Activated CD4-positive, alpha-beta memory T cell treated with anti-CD3 and anti-CD28 coated beads, Interleukin-2, amount 10 ng/mL, durations not matched to agents 7 days and 5 days (primary cell): ENCODE measurements at regions not wholly inside any gene's neighbourhood (a gene's known extent, or its start where the extent isn't known, plus 50 kb on each side); places are given as distances from the start of the nearest gene placed in this dataset.

ENCODE experiments used
- CTCF ChIA-PET: fragments of 350-600 bp; sonication (Branson Sonifier 250); formaldehyde crosslinking; loops from one replicate; lab custom pipeline; 2021; ENCODE audit warnings: antibody characterized with exemption, inconsistent platforms; lab: Charles Lee
- POLR2A ChIA-PET: fragments of 350-600 bp; sonication (Branson Sonifier 250); formaldehyde crosslinking; loops from one replicate; lab custom pipeline; 2021; ENCODE audit warnings: antibody characterized with exemption; lab: Charles Lee
- DNase-seq: peaks from one replicate; pipeline ENCODE4 v3.0.0-alpha.2; 2020
- H3K27ac Mint-ChIP-seq: one replicate; pipeline ENCODE4 v1.8.0; 2021; ENCODE audit warnings: mild to moderate bottlenecking, mixed read lengths
- H3K27me3 Mint-ChIP-seq: one replicate; pipeline ENCODE4 v1.8.0; 2021; ENCODE audit warnings: mixed read lengths
- H3K36me3 Mint-ChIP-seq: one replicate; pipeline ENCODE4 v1.8.0; 2021; ENCODE audit warnings: low read depth, mixed read lengths
- H3K4me1 Mint-ChIP-seq: one replicate; pipeline ENCODE4 v1.8.0; 2021; ENCODE audit warnings: mixed read lengths
- H3K4me3 Mint-ChIP-seq: one replicate; pipeline ENCODE4 v1.8.0; 2021; ENCODE audit warnings: mild to moderate bottlenecking, mixed read lengths
- H3K9me3 Mint-ChIP-seq: one replicate; pipeline ENCODE4 v1.8.0; 2021; ENCODE audit warnings: mixed read lengths

DNA sequence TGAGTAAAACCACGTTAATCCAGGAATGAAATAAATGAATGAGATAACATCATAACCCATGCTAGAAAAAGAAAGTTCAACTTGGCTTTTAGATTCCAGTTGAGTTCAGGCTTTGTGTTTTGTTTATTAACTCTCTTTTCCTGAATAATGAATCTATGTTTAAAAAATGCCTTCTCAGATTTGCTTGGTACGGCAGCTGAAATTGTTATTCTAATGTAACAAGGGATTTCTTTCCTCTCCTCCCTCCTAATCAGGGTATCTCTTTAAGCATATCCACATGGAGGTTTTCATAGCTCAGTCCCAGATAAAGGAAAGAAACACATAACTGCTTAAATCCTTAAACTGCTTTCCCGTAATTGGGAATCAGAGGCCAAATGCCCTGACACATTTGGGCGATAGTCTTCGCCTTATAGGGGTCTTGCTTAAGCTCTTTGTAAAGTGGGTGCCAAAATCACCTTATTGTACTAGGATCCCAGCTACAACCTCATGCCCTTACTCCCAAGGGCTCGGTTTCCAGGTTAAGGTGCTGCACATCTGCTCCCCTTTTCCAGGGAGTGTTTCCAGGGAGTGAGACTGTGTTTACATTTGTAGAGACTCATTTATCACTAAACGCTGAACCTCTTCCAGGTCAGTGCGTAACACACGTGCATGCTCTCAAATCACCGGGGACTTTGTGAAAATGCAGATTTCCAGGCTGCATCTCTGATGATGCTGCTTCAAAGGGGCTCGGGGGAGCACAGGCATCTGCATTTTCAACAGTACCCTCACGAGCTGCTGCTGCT is 142.8 kb upstream of the FOXF1 start:
- ChIA-PET POLR2A (no interaction called here), CTCF (no interaction called here)
- H3K9me3 Mint-ChIP-seq = no peaks in the 10 kb centered on the region
- H3K36me3 Mint-ChIP-seq = no peaks in the 10 kb centered on the region
- H3K4me1 Mint-ChIP-seq = no peaks in the 10 kb centered on the region
- H3K27me3 Mint-ChIP-seq = peaks cover 2% of the 10 kb centered on the region
- DNase-seq = no peak
- no peak overlapping the region for H3K27ac Mint-ChIP-seq
- no peak overlapping the region for H3K4me3 Mint-ChIP-seq

DNA sequence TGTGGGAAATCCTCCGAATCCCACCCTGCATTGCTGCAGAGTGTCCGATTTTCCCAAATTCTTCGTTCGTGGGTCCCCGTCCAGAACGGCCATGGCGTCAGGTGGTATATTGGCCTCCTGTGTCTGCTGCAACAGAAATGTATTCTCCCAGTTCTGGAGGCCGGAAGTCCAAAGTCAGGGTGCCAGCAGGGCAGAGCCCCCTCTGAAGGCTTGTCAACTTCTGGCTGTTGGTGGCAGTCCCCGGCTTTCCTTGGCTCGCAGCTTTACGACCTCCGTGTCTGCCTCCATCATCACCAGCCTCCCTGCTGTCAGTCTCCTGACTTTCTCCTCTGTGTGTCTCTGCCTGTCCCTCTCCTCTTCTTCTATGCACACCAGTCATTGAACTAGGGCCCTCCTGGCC is 142.1 kb upstream of the FOXF1 start:
- ChIA-PET CTCF (no interaction called here), POLR2A (no interaction called here)
- DNase-seq = no peak
- Mint-ChIP-seq H3K27ac (no peak overlapping the region), H3K4me1 (no peaks in the 10 kb centered on the region), H3K27me3 (peaks cover 2% of the 10 kb centered on the region), H3K4me3 (no peak overlapping the region), H3K9me3 (no peaks in the 10 kb centered on the region), H3K36me3 (no peaks in the 10 kb centered on the region)

GRCh38 chr16:86370062-86370461 is 140.3 kb upstream of the FOXF1 start:
- ChIA-PET POLR2A (no interaction called here), CTCF (no interaction called here)
- Mint-ChIP-seq H3K4me3 (no peak overlapping the region), H3K36me3 (no peaks in the 10 kb centered on the region), H3K4me1 (no peaks in the 10 kb centered on the region), H3K9me3 (no peaks in the 10 kb centered on the region), H3K27ac (no peak overlapping the region), H3K27me3 (no peaks in the 10 kb centered on the region)
- DNase-seq = no peak

GRCh38 chr16:86371083-86371803 is 139.1 kb upstream of the FOXF1 start:
- Mint-ChIP-seq H3K9me3 (no peaks in the 10 kb centered on the region), H3K27ac (no peak overlapping the region), H3K36me3 (no peaks in the 10 kb centered on the region), H3K27me3 (no peaks in the 10 kb centered on the region), H3K4me1 (no peaks in the 10 kb centered on the region), H3K4me3 (no peak overlapping the region)
- ChIA-PET CTCF (no interaction called here), POLR2A (no interaction called here)
- DNase-seq = no peak

DNA sequence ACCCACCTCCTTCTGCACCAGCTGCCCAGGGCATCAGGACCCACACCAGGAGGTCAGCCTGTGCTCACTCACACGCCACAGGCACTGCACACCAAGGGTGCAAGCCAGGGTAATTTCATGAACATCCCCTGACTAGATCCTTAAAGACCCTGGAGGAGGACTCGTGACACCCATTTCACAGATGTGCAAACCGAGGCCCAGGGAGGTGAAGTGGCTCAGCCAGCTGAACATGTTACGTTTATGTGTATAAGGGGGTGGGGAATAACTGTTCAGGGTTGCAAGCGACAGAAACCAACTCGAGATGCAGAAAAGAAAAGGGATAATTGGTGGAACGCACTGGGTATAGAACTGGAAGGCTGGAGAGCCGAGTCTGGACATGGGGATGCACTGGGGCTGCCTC is 138.1 kb upstream of the FOXF1 start:
- no peaks in the 10 kb centered on the region for H3K27me3 Mint-ChIP-seq
- no peaks in the 10 kb centered on the region for H3K36me3 Mint-ChIP-seq
- no peak overlapping the region for H3K27ac Mint-ChIP-seq
- no peaks in the 10 kb centered on the region for H3K9me3 Mint-ChIP-seq
- CTCF ChIA-PET = no interaction called here
- no peaks in the 10 kb centered on the region for H3K4me1 Mint-ChIP-seq
- no peak for DNase-seq
- no peak overlapping the region for H3K4me3 Mint-ChIP-seq
- POLR2A ChIA-PET = no interaction called here

DNA sequence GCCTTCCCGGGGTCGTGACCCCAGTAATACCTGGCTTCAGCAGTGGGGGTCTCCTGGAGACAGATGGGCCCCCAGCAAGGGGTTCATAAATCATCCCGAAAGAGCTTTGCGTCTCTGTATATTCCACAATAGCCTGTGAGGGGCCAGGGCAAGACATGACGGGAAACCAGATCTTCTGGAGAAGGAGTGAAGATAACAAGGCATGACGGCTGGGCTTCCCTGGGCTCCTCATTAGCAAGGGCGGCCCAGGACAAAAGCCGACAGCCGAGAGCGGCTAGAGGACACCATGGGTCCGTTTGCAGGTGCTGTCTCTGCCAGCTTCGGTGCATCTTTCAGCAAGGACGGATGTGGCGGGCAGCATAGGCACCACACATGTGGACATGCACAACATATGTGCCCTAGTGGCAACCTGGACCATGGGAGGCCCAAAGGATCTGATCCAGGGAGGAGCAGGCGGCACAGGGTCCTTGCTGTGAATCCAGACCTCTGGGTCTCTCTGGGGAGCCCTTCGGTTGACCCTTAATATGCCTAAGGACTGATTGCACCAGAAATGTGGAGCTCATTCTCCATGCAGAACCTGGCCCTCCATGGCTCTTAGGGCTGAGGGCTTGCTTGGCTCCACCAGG is 136.9 kb upstream of the FOXF1 start:
- no peaks in the 10 kb centered on the region for H3K9me3 Mint-ChIP-seq
- no peaks in the 10 kb centered on the region for H3K27me3 Mint-ChIP-seq
- H3K36me3 Mint-ChIP-seq = no peaks in the 10 kb centered on the region
- no peaks in the 10 kb centered on the region for H3K4me1 Mint-ChIP-seq
- ChIA-PET CTCF (no interaction called here), POLR2A (no interaction called here)
- H3K27ac Mint-ChIP-seq = no peak overlapping the region
- DNase-seq = no peak
- H3K4me3 Mint-ChIP-seq = no peak overlapping the region

DNA sequence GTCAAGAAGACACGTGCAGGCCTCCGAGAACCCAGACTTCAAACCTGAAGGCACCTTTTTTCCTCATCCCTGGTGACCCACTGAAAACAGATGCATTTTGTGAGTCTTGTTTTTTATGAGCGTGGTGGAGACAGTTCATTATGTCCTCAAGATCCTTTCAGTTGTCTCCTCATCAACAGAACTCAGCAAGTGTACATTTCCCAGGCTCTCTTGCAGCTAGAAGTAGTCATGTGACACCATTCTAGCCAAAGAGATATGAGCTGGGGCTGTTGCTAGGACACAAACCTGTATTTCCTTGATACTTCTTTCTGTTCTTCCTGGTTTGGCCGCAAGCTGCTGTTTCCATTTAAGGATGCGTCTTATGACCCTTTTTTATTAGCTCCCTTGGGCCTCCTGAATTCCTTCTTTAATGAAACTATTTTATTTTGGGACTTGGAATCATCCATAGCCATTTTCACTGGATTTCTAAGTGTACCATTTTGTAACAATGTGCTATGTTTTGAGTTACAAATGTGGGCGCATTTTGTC is 135.7 kb upstream of the FOXF1 start:
- ChIA-PET POLR2A (no interaction called here), CTCF (no interaction called here)
- H3K9me3 Mint-ChIP-seq = no peaks in the 10 kb centered on the region
- DNase-seq = no peak
- no peaks in the 10 kb centered on the region for H3K27me3 Mint-ChIP-seq
- H3K27ac Mint-ChIP-seq = no peak overlapping the region
- no peak overlapping the region for H3K4me3 Mint-ChIP-seq
- no peaks in the 10 kb centered on the region for H3K4me1 Mint-ChIP-seq
- H3K36me3 Mint-ChIP-seq = no peaks in the 10 kb centered on the region

DNA sequence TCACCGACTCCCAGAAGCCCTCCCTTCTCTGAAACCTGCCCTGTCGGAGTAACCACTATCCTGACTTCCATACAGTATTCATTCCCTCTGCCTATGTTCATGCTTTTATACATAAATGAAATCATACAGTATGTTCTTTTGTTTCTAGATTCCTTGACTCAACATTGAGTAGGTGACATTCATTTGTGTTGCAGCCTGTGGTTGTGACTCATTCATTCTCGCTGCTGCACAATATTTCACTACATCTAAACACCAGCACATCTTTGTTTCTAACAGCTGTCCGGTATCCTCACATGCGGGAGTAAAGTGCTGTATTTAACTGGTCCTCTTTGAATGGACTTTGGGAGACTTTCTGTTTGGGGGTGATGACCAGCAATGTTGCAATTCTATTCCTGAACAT is 135.0 kb upstream of the FOXF1 start:
- H3K27me3 Mint-ChIP-seq = no peaks in the 10 kb centered on the region
- no peaks in the 10 kb centered on the region for H3K36me3 Mint-ChIP-seq
- no peaks in the 10 kb centered on the region for H3K4me1 Mint-ChIP-seq
- POLR2A ChIA-PET = no interaction called here
- H3K4me3 Mint-ChIP-seq = no peak overlapping the region
- H3K9me3 Mint-ChIP-seq = no peaks in the 10 kb centered on the region
- CTCF ChIA-PET = no interaction called here
- DNase-seq = no peak
- no peak overlapping the region for H3K27ac Mint-ChIP-seq

GRCh38 chr16:86375851-86376250 is 134.5 kb upstream of the FOXF1 start:
- no peaks in the 10 kb centered on the region for H3K4me1 Mint-ChIP-seq
- no peak overlapping the region for H3K4me3 Mint-ChIP-seq
- no peaks in the 10 kb centered on the region for H3K9me3 Mint-ChIP-seq
- no peak for DNase-seq
- H3K27me3 Mint-ChIP-seq = no peaks in the 10 kb centered on the region
- CTCF ChIA-PET = no interaction called here
- POLR2A ChIA-PET = no interaction called here
- H3K36me3 Mint-ChIP-seq = no peaks in the 10 kb centered on the region
- no peak overlapping the region for H3K27ac Mint-ChIP-seq

DNA sequence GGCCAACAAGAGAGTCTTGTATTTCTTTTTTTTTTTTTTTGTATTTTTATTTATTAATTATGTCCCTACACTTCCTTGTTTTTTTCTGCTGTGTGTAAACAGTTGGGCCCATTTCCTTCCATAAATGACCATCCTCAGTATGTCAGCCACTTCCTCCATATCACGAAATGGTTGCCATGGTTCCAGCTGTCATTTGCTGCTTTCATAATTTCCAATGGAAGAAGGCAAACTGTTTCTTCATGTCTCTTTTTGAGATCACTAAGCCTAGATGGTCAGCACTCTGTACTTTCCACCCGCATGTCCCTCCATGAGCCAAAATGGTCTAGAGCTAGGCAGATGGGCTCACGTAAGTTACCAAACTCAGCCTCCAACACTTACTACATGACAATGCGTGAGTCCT is 133.5 kb upstream of the FOXF1 start:
- no peak overlapping the region for H3K27ac Mint-ChIP-seq
- H3K9me3 Mint-ChIP-seq = no peaks in the 10 kb centered on the region
- ChIA-PET POLR2A (no interaction called here), CTCF (no interaction called here)
- H3K27me3 Mint-ChIP-seq = no peaks in the 10 kb centered on the region
- DNase-seq = no peak
- H3K36me3 Mint-ChIP-seq = no peaks in the 10 kb centered on the region
- H3K4me1 Mint-ChIP-seq = no peaks in the 10 kb centered on the region
- H3K4me3 Mint-ChIP-seq = no peak overlapping the region

DNA sequence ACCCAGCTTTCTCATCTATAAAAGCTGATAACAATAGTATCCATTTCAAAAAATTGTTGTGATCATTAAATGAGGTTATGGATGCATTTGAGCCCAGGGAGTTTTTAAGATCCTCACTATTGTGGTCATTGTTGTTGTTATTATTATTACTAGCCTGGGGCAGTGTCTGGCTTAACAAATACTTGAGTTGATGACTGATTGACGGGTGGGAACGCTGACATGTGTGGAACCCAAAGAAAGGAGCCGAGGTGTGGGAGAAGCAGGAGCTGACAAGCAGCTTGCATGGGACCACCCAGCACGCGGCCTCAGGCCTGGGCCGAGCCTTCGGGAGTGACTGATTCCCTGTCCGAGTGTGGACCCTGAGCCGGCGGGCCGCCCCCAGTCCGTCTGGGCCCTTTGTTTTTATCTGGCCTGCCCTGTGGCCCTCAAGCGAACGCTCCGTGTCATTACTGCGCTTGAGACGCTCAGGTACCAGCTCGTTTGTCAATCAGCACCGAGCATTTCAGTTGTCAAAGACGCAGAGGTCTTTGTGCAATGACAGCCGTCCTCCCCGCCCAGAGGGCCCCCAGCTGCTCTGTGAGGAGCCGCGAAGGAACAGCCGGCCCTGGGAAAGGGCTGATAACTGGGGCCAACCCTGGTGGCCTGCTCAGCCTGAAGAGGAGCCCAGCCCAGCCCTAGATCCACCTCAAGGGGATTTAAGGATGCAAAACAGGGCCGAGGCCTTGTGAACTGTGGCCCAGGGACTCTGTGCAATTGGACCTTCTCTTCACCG is 132.9 kb upstream of the FOXF1 start:
- ChIA-PET POLR2A (no interaction called here), CTCF (no interaction called here)
- H3K4me1 Mint-ChIP-seq = no peaks in the 10 kb centered on the region
- H3K27ac Mint-ChIP-seq = no peak overlapping the region
- DNase-seq = no peak
- no peaks in the 10 kb centered on the region for H3K36me3 Mint-ChIP-seq
- H3K27me3 Mint-ChIP-seq = no peaks in the 10 kb centered on the region
- H3K9me3 Mint-ChIP-seq = no peaks in the 10 kb centered on the region
- H3K4me3 Mint-ChIP-seq = no peak overlapping the region

- Mint-ChIP-seq H3K27me3 (no peaks in the 10 kb centered on the region), H3K4me3 (no peak overlapping the region)
Observed at GRCh38 chr16:86378128-86378527, 132.2 kb upstream of the FOXF1 start.

More at GRCh38 chr16:86378128-86378527, 132.2 kb upstream of the FOXF1 start:
- ChIA-PET POLR2A (no interaction called here), CTCF (no interaction called here)
- no peaks in the 10 kb centered on the region for H3K36me3 Mint-ChIP-seq
- DNase-seq = no peak
- no peaks in the 10 kb centered on the region for H3K9me3 Mint-ChIP-seq
- no peaks in the 10 kb centered on the region for H3K4me1 Mint-ChIP-seq
- H3K27ac Mint-ChIP-seq = no peak overlapping the region
